ENCODE measurements at regions not wholly inside any gene's neighbourhood (a gene's known extent, or its start where the extent isn't known, plus 50 kb on each side); places are given as distances from the start of the nearest gene placed in this dataset.

- no peak for TF ChIP-seq CTCF (IDR thresholded peaks at IDR 0.05; ENCODE audit: insufficient read depth, missing control alignments)
- FAIRE-seq (no peak), DNase-seq (ENCODE audit: insufficient read length, low spot score) (no peak)
These were observed 927.4 kb downstream of the DNAJB9 start for GRCh38 chr7:109497053-109497452.

GRCh38 chr7:109498131-109498530 is 928.5 kb downstream of the DNAJB9 start:
- DNase-seq (ENCODE audit: insufficient read length, low spot score) (no peak), FAIRE-seq (no peak)
- no peak for TF ChIP-seq CTCF (IDR thresholded peaks at IDR 0.05; ENCODE audit: insufficient read depth, missing control alignments)

- DNase-seq (ENCODE audit: insufficient read length, low spot score) = no peak
- no peak for FAIRE-seq
- TF ChIP-seq CTCF (IDR thresholded peaks at IDR 0.05; ENCODE audit: insufficient read depth, missing control alignments) = no peak
These were observed 933.7 kb downstream of the DNAJB9 start for GRCh38 chr7:109503421-109503820.

GRCh38 chr7:109522585-109522984 is 952.9 kb downstream of the DNAJB9 start:
- no peak for FAIRE-seq

GRCh38 chr7:109527833-109528232 is 958.2 kb downstream of the DNAJB9 start:
- DNase-seq (ENCODE audit: insufficient read length, low spot score) = no peak
- TF ChIP-seq CTCF (IDR thresholded peaks at IDR 0.05; ENCODE audit: insufficient read depth, missing control alignments) = no peak
- FAIRE-seq = no peak

More at GRCh38 chr7:109522585-109522984, 952.9 kb downstream of the DNAJB9 start:
- no peak for TF ChIP-seq CTCF (IDR thresholded peaks at IDR 0.05; ENCODE audit: insufficient read depth, missing control alignments)
- no peak for DNase-seq (ENCODE audit: insufficient read length, low spot score)

GRCh38 chr7:109529712-109530111 is 960.0 kb downstream of the DNAJB9 start:
- DNase-seq (ENCODE audit: insufficient read length, low spot score) (no peak), FAIRE-seq (no peak)
- no peak for TF ChIP-seq CTCF (IDR thresholded peaks at IDR 0.05; ENCODE audit: insufficient read depth, missing control alignments)

- no peak for DNase-seq (ENCODE audit: insufficient read length, low spot score)
- no peak for FAIRE-seq
These were observed 962.8 kb downstream of the DNAJB9 start for GRCh38 chr7:109532262-109532992.

More at GRCh38 chr7:109532262-109532992, 962.8 kb downstream of the DNAJB9 start:
- no peak for TF ChIP-seq CTCF (IDR thresholded peaks at IDR 0.05; ENCODE audit: insufficient read depth, missing control alignments)
